CD4-positive, alpha-beta T cell treated with Interleukin-17A for 4 hours (primary cell): ENCODE measurements at regions not wholly inside any gene's neighbourhood (a gene's known extent, or its start where the extent isn't known, plus 50 kb on each side); places are given as distances from the start of the nearest gene placed in this dataset.

Source experiments
- DNase-seq: peaks from one replicate; pipeline ENCODE4 v3.0.0-alpha.2; 2020; ENCODE audit warnings: mixed read lengths

- DNase-seq: no peak
Observed at GRCh38 chr2:120867290-120868241, 131.9 kb downstream of the GLI2 start.

- no peak for DNase-seq
Observed at GRCh38 chr2:120868366-120868765, 132.7 kb downstream of the GLI2 start.

GRCh38 chr2:120869036-120869729 is 133.5 kb downstream of the GLI2 start:
- DNase-seq: no peak

- DNase-seq: no peak
Observed at GRCh38 chr2:120869730-120870466, 134.2 kb downstream of the GLI2 start.

GRCh38 chr2:120870467-120870788 is 134.8 kb downstream of the GLI2 start:
- DNase-seq: no peak

- DNase-seq: no peak
Observed at GRCh38 chr2:120871016-120871635, 135.5 kb downstream of the GLI2 start.

- no peak for DNase-seq
Observed at GRCh38 chr2:120871881-120872620, 136.4 kb downstream of the GLI2 start.

GRCh38 chr2:120873958-120874887 is 138.6 kb downstream of the GLI2 start:
- DNase-seq: no peak

- DNase-seq: no peak
Observed at GRCh38 chr2:120874888-120875275, 139.2 kb downstream of the GLI2 start.

GRCh38 chr2:120875431-120875830 is 139.8 kb downstream of the GLI2 start:
- DNase-seq: no peak

GRCh38 chr2:120876526-120877280 is 141.0 kb downstream of the GLI2 start:
- DNase-seq: no peak

GRCh38 chr2:120877409-120877808 is 141.7 kb downstream of the GLI2 start:
- no peak for DNase-seq

- DNase-seq: no peak
Observed at GRCh38 chr2:120878970-120879369, 143.3 kb downstream of the GLI2 start.

- no peak for DNase-seq
Observed at GRCh38 chr2:120879431-120880295, 144.0 kb downstream of the GLI2 start.

GRCh38 chr2:120880381-120880780 is 144.7 kb downstream of the GLI2 start:
- DNase-seq: no peak

- no peak for DNase-seq
Observed at GRCh38 chr2:120881981-120882788, 146.5 kb downstream of the GLI2 start.

GRCh38 chr2:120883607-120884440 is 148.2 kb downstream of the GLI2 start:
- no peak for DNase-seq
